H9 (cell line): ENCODE measurements at regions not wholly inside any gene's neighbourhood (a gene's known extent, or its start where the extent isn't known, plus 50 kb on each side); places are given as distances from the start of the nearest gene placed in this dataset.

Source experiments
- DNase-seq: peaks from one replicate; pipeline ENCODE4 v3.0.0-alpha.2; 2017
- H2AFZ ChIP-seq: one replicate; pipeline ENCODE4 v1.6.1; 2013; ENCODE audit warnings: mild to moderate bottlenecking, low read length, control low read depth, moderate library complexity
- H2AK5ac ChIP-seq: 2 replicates; pipeline ENCODE4 v1.6.1; 2013; ENCODE audit warnings: low read length, control low read depth, mixed read lengths; ENCODE audit not compliant: insufficient read length
- H2BK120ac ChIP-seq: one replicate; pipeline ENCODE4 v1.6.1; 2013; ENCODE audit warnings: low read depth, mild to moderate bottlenecking, low read length, control low read depth, inconsistent platforms; ENCODE audit not compliant: poor library complexity, severe bottlenecking
- H2BK12ac ChIP-seq: 2 replicates; pipeline ENCODE4 v1.6.1; 2013; ENCODE audit warnings: low read length, control low read depth, mixed read lengths, low read depth; ENCODE audit not compliant: insufficient read length
- H2BK15ac ChIP-seq: 2 replicates; pipeline ENCODE4 v1.6.1; 2013; ENCODE audit warnings: low read depth, low read length, control low read depth
- H2BK20ac ChIP-seq: one replicate; pipeline ENCODE4 v1.6.1; 2013; ENCODE audit warnings: low read depth, mild to moderate bottlenecking, low read length, control low read depth, inconsistent platforms; ENCODE audit not compliant: poor library complexity, severe bottlenecking
- H2BK5ac ChIP-seq: 2 replicates; pipeline ENCODE4 v1.6.1; 2013; ENCODE audit warnings: low read length, control low read depth, mixed read lengths; ENCODE audit not compliant: insufficient read length
- H3K14ac ChIP-seq: 2 replicates; pipeline ENCODE4 v1.6.1; 2013; ENCODE audit warnings: low read length, control low read depth; ENCODE audit not compliant: insufficient read depth
- H3K18ac ChIP-seq: 2 replicates; pipeline ENCODE4 v1.6.1; 2013; ENCODE audit warnings: low read depth, mild to moderate bottlenecking, mixed read lengths, low read length, control low read depth; ENCODE audit not compliant: insufficient read length
- H3K23ac ChIP-seq: 2 replicates; pipeline ENCODE4 v1.6.1; 2013; ENCODE audit warnings: low read length, control low read depth, mixed read lengths, low read depth; ENCODE audit not compliant: insufficient read length
- H3K23me2 ChIP-seq: 2 replicates; pipeline ENCODE4 v1.6.1; 2013; ENCODE audit warnings: low read depth, mild to moderate bottlenecking, mixed read lengths, low read length, control low read depth; ENCODE audit not compliant: insufficient read length, poor library complexity, severe bottlenecking
- H3K27ac ChIP-seq: 2 replicates; pipeline ENCODE4 v1.5.1; 2013; ENCODE audit warnings: low read length, control low read depth, mixed read lengths, low read depth; ENCODE audit not compliant: insufficient read length
- H3K27me3 ChIP-seq: 2 replicates; pipeline ENCODE4 v1.6.1; 2013; ENCODE audit warnings: low read length, control low read depth, inconsistent platforms; ENCODE audit not compliant: insufficient read depth
- H3K4ac ChIP-seq: 2 replicates; pipeline ENCODE4 v1.6.1; 2013; ENCODE audit warnings: low read depth, mild to moderate bottlenecking, control low read depth, inconsistent platforms, low read length, moderate library complexity
- H3K4me1 ChIP-seq: 2 replicates; pipeline ENCODE4 v1.6.1; 2013; ENCODE audit warnings: low read length, control low read depth, inconsistent platforms; ENCODE audit not compliant: insufficient read depth
- H3K4me2 ChIP-seq: 2 replicates; pipeline ENCODE4 v1.6.1; 2013; ENCODE audit warnings: low read length, control low read depth, mixed read lengths; ENCODE audit not compliant: insufficient read length, insufficient read depth
- H3K56ac ChIP-seq: 2 replicates; pipeline ENCODE4 v1.6.1; 2013; ENCODE audit warnings: low read depth, mild to moderate bottlenecking, mixed read lengths, low read length, control low read depth; ENCODE audit not compliant: insufficient read length
- H3K79me1 ChIP-seq: 2 replicates; pipeline ENCODE4 v1.6.1; 2013; ENCODE audit warnings: low read depth, mild to moderate bottlenecking, moderate library complexity, low read length, control low read depth, inconsistent platforms; ENCODE audit not compliant: insufficient read depth, poor library complexity, severe bottlenecking
- H3K79me2 ChIP-seq: 2 replicates; pipeline ENCODE4 v1.6.1; 2013; ENCODE audit warnings: low read length, control low read depth, inconsistent platforms; ENCODE audit not compliant: insufficient read depth
- H3K9ac ChIP-seq: 2 replicates; pipeline ENCODE4 v1.6.1; 2013; ENCODE audit warnings: low read length, control low read depth, mixed read lengths; ENCODE audit not compliant: insufficient read length; ENCODE audit errors: extremely low read depth
- H3K9me3 ChIP-seq: one replicate; pipeline ENCODE4 v1.6.1; 2013; ENCODE audit warnings: low read depth, low read length, inconsistent platforms; ENCODE audit not compliant: control insufficient read depth
- H3T11ph ChIP-seq: one replicate; pipeline ENCODE4 v1.6.1; 2013; ENCODE audit warnings: mild to moderate bottlenecking, low read length, control low read depth, inconsistent platforms
- H4K20me1 ChIP-seq: one replicate; pipeline ENCODE4 v1.6.1; 2013; ENCODE audit not compliant: control insufficient read depth, insufficient read length, insufficient read depth
- H4K5ac ChIP-seq: 2 replicates; pipeline ENCODE4 v1.6.1; 2013; ENCODE audit warnings: low read depth, mild to moderate bottlenecking, mixed read lengths, low read length, control low read depth; ENCODE audit not compliant: insufficient read length
- H4K8ac ChIP-seq: replicated peaks from 2 replicates; pipeline ENCODE4 v1.6.1; 2013; ENCODE audit warnings: low read length, control low read depth, mixed read lengths, low read depth; ENCODE audit not compliant: insufficient read length
- H4K91ac ChIP-seq: 2 replicates; pipeline ENCODE4 v1.6.1; 2013; ENCODE audit warnings: low read depth, mild to moderate bottlenecking, moderate library complexity, mixed read lengths, low read length, control low read depth; ENCODE audit not compliant: insufficient read length
- H3K27ac Mint-ChIP-seq, 3 experiments: 2 replicates in 2 of 3; 3 replicates in 1 of 3; pipeline ENCODE4 v1.8.0; 2020 to 2021; ENCODE audit warnings: mixed read lengths in 3 of 3, mild to moderate bottlenecking in 1 of 3, moderate library complexity in 1 of 3
- H3K27me3 Mint-ChIP-seq: 2 replicates; pipeline ENCODE4 v1.8.0; 2021; ENCODE audit warnings: low read depth, mild to moderate bottlenecking, moderate library complexity, mixed read lengths
- H3K36me3 Mint-ChIP-seq, 3 experiments: 2 replicates in 2 of 3; 3 replicates in 1 of 3; pipeline ENCODE4 v1.8.0; 2020 to 2021; ENCODE audit warnings: low read depth in 3 of 3, mixed read lengths in 3 of 3; ENCODE audit not compliant: insufficient read depth in 1 of 3
- H3K4me1 Mint-ChIP-seq, 2 experiments: 2 replicates each; pipeline ENCODE4 v1.8.0; 2020; ENCODE audit warnings: mixed read lengths in 2 of 2
- H3K4me3 Mint-ChIP-seq, 2 experiments: 2 replicates in 1 of 2; 3 replicates in 1 of 2; pipeline ENCODE4 v1.8.0; 2020 to 2021; ENCODE audit warnings: mild to moderate bottlenecking in 2 of 2, mixed read lengths in 2 of 2, moderate library complexity in 1 of 2
- H3K9me3 Mint-ChIP-seq, 2 experiments: 2 replicates in 1 of 2; 3 replicates in 1 of 2; pipeline ENCODE4 v1.8.0; 2020; ENCODE audit warnings: mild to moderate bottlenecking in 2 of 2, mixed read lengths in 2 of 2, moderate library complexity in 1 of 2
- WGBS: extraction: QIAGEN DNeasy Blood & Tissue Kit; methylation state at CpG from one replicate; pipeline ENCODE4 v1.1.7; 2013; ENCODE audit warnings: missing lambda C conversion rate, low lambda C conversion rate, mixed read lengths; ENCODE audit not compliant: insufficient read length; ENCODE audit errors: extremely low coverage; 5-methylcytosine and 5-hydroxymethylcytosine counted together
- TF ChIP-seq, protein P1 (sequence below): fragments of 200-600 bp; sonication (generic); conservative IDR thresholded peaks from 3 replicates; pipeline ENCODE4 v1.8.0; 2021; ENCODE audit warnings: antibody characterized with exemption, mild to moderate bottlenecking

GRCh38 chr15:91456921-91457320 lies 356.9 kb downstream of the SV2B start:
- no peak overlapping the region for H4K5ac ChIP-seq
- H3K79me2 ChIP-seq, result no peaks in the 10 kb centered on the region
- no peaks in the 10 kb centered on the region for H4K20me1 ChIP-seq
- no peak overlapping the region for H3K4ac ChIP-seq
- H3K14ac ChIP-seq, result no peak overlapping the region
- H2BK5ac ChIP-seq, result no peak overlapping the region
- H3K9ac ChIP-seq, result no peak overlapping the region
- no peaks in the 10 kb centered on the region for H3K27me3 ChIP-seq
- TF ChIP-seq, protein P1, sequence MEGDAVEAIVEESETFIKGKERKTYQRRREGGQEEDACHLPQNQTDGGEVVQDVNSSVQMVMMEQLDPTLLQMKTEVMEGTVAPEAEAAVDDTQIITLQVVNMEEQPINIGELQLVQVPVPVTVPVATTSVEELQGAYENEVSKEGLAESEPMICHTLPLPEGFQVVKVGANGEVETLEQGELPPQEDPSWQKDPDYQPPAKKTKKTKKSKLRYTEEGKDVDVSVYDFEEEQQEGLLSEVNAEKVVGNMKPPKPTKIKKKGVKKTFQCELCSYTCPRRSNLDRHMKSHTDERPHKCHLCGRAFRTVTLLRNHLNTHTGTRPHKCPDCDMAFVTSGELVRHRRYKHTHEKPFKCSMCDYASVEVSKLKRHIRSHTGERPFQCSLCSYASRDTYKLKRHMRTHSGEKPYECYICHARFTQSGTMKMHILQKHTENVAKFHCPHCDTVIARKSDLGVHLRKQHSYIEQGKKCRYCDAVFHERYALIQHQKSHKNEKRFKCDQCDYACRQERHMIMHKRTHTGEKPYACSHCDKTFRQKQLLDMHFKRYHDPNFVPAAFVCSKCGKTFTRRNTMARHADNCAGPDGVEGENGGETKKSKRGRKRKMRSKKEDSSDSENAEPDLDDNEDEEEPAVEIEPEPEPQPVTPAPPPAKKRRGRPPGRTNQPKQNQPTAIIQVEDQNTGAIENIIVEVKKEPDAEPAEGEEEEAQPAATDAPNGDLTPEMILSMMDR, result no peak
- H3K4me3 Mint-ChIP-seq, result no peak overlapping the region
- H2BK15ac ChIP-seq, result no peak overlapping the region
- no CpG with 5 or more reads among the region's 3 CpGs for WGBS
- no peak overlapping the region for H4K8ac ChIP-seq
- peaks cover 9 to 17% of the 10 kb centered on the region in 2 experiments for H3K4me1 Mint-ChIP-seq
- no peak overlapping the region for H3K27ac ChIP-seq
- no peaks in the 10 kb centered on the region for H3K27me3 Mint-ChIP-seq
- H4K91ac ChIP-seq, result no peak overlapping the region
- no peaks in the 10 kb centered on the region for H3K79me1 ChIP-seq
- H3K56ac ChIP-seq, result no peak overlapping the region
- no peaks in the 10 kb centered on the region for H3K23me2 ChIP-seq
- H3K9me3 ChIP-seq, result no peaks in the 10 kb centered on the region
- no peak overlapping the region for H2AK5ac ChIP-seq
- H3K4me2 ChIP-seq, result no peak overlapping the region
- no peak overlapping the region for H2BK20ac ChIP-seq
- H3K27ac Mint-ChIP-seq, result no peak overlapping the region
- no peak overlapping the region for H3T11ph ChIP-seq
- no peak overlapping the region for H2BK12ac ChIP-seq
- no peak for DNase-seq
- H3K23ac ChIP-seq, result no peak overlapping the region
- H3K9me3 Mint-ChIP-seq, result peaks cover 18 to 23% of the 10 kb centered on the region in 2 experiments; a peak in 4 of 5 replicates
- H3K36me3 Mint-ChIP-seq, result peaks cover 0 to 14% (median 0%) of the 10 kb centered on the region in 3 experiments; a peak in 5 of 7 replicates
- no peak overlapping the region for H3K18ac ChIP-seq
- H2AFZ ChIP-seq, result no peak overlapping the region
- H3K4me1 ChIP-seq, result no peaks in the 10 kb centered on the region
- no peak overlapping the region for H2BK120ac ChIP-seq
